ENCODE measurements at regions not wholly inside any gene's neighbourhood (a gene's known extent, or its start where the extent isn't known, plus 50 kb on each side); places are given as distances from the start of the nearest gene placed in this dataset.

DNA sequence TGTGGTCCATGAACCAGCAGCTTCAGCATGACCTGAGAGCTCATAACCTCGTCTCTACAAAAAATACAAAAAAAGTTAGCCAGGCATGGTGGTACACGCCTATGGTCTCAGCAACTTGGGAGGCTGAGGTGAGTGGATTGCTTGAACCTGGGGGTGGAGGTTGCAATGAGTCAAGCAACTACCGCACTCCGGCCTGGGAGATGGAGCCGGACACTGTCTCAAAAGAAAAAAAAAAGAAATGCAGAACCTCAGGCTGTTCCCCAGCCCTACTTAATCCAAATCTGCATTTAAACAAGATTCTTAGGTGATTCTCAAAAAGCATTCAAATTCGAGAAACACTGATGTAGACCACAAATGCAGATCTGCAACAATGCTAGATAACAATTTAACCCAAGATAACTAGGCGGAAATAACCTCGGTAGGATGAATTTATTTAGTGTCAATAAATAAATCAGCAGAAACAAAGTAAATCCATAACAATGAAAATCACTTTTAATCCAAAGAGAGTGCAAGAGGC, 203.5 kb downstream of the SP3 start:
- TF ChIP-seq POLR2A (IDR thresholded peaks at IDR 0.05) = no peak
- TF ChIP-seq, protein P1, sequence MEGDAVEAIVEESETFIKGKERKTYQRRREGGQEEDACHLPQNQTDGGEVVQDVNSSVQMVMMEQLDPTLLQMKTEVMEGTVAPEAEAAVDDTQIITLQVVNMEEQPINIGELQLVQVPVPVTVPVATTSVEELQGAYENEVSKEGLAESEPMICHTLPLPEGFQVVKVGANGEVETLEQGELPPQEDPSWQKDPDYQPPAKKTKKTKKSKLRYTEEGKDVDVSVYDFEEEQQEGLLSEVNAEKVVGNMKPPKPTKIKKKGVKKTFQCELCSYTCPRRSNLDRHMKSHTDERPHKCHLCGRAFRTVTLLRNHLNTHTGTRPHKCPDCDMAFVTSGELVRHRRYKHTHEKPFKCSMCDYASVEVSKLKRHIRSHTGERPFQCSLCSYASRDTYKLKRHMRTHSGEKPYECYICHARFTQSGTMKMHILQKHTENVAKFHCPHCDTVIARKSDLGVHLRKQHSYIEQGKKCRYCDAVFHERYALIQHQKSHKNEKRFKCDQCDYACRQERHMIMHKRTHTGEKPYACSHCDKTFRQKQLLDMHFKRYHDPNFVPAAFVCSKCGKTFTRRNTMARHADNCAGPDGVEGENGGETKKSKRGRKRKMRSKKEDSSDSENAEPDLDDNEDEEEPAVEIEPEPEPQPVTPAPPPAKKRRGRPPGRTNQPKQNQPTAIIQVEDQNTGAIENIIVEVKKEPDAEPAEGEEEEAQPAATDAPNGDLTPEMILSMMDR (IDR thresholded peaks at IDR 0.05) = no peak
